Hypothalamus (tissue), 51 donors: ENCODE measurements at regions not wholly inside any gene's neighbourhood (a gene's known extent, or its start where the extent isn't known, plus 50 kb on each side); places are given as distances from the start of the nearest gene placed in this dataset.

Source experiments
- DNase-seq, 51 donors: peaks; one replicate each; lab custom pipeline; 2025; lab: John Stamatoyannopoulos, UW

DNA sequence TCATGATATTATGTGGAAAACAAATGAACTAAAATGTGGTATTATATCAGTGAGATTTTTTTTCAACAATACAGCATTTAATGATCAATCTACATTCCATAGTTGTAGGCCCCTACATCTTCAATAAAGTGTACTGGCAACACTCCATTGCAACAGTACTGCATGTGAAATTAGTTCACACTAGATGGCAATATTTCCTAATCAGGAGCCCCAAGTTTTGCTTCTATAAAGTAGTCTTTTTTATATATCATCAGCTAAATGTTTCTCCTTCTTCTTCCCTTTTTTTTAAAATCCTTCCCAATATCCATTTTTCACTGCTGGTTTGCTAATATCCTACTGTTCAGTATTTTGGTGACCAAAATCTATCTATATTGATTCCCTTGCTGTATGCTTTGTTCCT, 528.3 kb upstream of the ATXN8OS start:
- no peak for DNase-seq

DNA sequence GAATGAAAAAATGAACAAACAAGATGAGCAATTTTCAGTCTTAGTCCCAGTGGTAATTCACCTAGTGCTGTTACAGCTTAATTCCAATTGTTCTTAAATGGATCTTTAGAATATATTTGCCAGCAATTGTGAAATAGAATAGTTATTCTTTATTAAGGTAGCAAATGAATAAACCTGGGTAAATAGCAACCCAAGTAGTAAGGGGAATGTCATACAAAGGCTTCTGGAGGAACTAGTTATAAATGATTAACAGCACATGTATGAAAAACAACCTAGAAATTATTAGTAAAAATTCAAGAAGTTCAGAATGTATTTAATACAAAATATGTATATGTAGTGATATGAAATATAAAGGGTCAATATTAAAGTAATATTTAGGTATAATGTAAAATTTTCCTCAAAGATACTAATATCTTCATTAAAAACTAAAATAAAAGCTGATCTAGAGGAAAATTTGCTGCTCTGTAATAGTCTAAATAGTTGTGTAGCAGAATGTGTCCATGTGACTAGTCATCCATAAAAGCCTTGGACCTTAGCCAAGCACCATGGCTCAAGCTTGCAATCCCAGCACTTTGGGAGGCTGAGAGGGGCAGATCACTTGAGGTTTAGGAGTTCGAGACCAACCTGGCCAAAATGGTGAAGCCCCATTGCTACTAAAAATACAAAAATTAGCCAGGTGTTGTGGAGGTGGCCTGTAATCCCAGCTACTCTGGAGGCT, 535.9 kb upstream of the ATXN8OS start:
- DNase-seq, result no peak

DNA sequence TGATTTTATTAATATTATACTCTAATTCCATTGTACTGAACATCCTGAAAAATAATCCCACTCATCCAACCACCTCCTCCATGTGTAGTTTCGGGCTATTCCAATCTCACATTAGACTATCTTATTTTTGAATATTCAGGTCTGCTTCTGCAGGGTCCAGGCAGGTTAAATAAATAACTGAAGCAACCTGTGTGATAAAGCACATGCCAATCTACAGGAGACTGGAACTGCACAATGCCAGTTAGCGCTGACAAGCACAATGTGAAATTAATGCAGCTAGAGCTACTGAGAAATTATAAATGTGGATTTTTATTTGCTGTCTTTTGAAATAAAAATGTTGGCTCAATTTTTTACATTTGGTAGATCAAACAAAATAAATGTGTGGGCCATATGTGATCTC, 540.1 kb upstream of the ATXN8OS start:
- no peak for DNase-seq

DNA sequence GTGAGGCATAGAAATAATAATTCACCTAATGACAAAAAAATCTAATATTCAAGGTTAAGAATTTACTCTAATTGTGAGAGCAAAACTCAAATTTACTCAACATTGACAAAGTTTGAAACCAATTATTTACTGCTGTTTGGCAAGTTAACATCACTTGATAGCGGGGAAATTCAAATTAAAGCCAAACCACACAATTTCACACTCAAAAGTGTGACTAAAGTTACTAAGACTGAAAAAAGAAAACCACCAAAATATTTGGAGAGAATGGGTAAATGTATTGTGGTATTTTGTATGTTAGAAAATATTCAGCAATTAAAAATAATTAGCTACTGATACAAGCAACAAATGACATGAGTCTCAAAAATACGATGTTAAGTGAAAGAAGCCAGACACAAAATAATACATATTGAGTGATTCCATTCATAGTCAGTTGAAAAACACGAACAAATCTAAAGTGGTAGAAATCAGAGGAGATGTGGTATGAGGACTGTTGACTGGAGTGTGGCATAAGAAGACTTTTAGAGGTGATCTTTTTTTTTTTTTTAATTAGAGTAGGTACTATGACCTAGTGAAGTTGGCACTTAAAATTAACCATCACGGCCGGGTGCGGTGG, 541.4 kb upstream of the ATXN8OS start:
- no peak for DNase-seq

DNA sequence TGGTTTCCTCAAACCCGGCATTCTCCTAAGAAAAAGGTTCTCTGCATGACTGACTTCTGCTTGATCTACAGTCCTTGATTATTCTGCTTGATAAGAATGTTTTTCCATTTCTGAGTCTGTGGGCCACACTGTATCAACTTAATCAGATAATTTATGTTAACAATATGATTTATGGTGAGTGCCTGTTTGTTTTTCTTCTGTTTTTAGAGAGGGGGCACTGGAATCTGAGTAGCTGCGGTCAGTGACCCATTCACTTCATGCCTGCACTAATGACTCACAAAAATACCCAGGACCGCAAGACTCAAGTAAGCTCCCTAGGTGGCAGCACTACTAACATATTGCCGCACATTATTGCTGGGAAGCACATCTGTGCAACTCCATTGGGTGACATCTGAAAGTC, 542.3 kb upstream of the ATXN8OS start:
- no peak for DNase-seq

DNA sequence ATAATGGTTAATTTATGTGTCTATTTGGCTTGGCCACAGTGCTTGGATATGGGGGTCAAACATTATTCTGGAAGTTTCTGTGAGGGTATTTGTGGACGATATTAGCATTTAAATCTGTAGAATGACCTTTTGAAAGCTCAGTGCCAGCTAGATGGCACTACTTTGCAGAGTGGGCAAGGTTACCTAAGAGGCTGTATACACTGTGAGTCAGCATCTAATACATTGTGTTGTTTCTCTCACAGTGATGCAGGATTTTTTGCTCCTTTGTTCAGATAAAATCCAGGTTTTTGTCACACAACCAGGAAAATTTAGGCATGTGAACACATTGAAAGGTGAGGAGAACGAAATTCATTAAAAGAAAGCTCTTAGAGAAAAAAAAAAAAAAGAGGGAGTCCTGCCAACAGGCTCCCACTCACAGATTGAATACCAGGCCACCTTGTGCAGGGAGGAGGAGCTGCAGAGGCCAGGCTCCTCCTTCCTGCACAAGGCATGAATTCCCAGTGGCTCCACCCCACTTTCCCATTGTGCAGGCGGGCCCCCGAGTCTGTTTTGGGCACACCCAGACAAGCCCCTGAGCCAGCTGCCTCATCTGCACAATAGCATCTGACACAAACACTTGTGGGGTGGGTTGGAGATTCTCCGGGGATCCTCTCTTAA, 551.0 kb upstream of the ATXN8OS start:
- DNase-seq, result no peak

DNA sequence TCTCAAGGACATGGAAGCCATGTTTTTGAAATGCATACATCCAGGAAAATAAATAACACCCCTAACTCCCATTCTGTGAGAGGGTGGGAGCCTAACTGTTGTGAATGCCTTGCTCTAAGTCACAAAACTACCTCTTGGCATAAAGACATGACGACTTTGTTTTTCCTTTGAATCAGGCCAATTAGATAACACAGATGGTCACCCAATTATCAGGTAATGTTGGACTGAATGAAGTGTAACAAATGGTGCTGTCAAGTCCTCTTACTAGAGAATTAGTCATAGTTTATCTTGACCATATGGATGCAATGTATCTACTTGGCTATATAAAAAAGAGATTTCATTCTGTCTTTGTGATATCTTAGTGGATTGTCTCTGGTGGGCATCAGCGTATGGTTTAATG, 553.6 kb upstream of the ATXN8OS start:
- no peak for DNase-seq

DNA sequence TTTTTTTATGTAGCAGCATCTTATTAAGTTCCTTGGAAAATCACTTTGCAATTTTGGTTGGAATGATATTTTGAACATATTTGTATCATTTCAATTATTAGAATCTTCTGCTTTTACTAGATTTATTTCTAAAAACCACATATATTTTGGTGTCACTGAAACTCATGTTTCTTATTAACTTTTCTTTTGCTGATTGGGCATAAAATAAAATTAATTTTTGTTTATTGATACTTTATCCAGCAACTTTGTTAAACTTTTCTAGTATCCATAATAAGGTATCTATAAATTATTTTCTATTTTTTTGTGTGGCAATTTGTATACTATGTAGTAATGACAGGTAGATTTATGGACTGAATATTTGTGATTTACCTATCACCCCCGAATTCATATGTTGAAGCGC, 556.4 kb upstream of the ATXN8OS start:
- no peak for DNase-seq

DNA sequence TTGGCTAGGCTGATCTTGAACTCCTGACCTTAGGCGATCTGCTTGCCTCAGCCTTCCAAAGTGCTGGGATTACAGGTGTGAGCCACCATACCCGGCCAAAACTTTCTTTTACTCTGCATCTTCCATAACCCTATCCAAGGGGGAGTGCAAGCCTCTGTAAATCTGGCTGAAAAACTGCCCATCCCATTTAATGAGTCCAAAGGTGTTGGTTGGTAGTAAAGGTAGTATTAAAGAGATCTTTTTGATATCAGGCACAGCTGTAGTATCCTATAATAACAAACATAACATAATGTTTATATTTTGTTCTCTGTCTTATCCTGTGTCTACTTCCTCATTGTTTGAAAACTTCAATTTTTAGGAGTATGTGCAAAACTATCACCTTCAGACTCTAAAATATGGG, 559.8 kb upstream of the ATXN8OS start:
- no peak for DNase-seq

DNA sequence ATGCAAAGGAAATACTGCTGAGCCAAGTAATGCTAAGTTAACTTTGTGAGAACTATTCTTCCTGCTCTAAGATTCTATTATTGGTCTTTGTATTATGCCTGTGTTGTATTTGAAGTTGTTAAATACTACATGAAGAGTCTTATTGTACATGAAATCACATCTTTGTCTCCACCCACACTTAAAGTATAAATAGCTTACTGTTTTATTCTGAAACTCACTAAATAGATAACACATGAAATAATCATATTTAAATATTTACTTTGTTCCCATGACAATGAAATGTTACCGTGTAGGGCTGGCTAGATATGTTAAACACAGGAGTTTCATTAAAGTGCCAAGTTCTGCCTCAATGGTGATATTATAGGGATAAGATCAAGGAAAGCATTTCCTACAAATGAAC, 562.1 kb upstream of the ATXN8OS start:
- DNase-seq, result no peak

DNA sequence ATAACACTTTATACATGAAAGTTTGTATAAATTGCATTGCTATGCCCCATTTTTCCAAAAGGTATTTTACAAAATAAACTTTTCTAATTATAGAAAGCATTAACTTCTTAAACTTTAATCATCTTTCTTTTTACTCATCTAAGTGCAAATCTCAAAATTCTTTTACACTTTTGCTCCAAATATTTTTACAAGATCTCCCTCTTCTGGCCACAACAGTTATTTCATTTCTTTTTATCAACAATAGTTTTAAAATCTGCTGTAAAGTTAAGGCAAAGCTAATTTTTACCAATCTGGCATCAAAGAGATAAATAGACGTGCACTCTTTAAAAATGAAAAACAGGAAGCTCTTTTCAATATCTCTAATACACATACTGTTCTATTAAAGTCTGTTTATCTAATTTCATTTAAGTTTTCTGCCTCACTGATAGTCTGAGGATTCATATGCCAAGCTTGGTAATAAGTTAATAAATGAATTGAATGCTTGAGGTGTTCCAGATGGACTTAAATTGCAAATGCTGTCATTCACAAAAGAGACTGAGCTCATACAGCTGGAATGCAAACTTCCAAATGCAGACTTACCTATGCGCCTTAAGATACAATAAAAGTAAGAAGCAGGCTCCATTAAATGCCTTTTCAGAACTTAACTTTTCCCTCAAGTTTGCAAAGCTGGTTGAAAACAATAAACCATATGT, 583.0 kb upstream of the ATXN8OS start:
- DNase-seq, result no peak

DNA sequence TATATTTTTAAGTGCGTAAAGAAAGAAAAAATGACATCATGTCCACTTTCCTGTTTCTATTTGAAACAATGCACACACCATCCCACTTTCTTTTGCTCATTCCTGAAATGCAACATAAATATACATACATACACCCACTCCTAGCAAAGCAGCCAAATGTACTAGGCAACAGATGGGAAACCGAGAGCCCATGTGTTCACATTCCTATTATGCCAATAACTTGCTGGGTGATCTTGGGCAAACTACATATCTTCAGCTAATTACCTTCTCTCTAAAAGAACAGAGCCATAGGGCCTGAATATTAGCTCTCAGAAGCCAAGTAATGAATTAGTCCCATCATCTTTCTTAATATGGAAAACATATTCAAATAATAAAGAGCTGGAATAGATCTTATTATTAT, 610.6 kb upstream of the ATXN8OS start:
- DNase-seq, result no peak

DNA sequence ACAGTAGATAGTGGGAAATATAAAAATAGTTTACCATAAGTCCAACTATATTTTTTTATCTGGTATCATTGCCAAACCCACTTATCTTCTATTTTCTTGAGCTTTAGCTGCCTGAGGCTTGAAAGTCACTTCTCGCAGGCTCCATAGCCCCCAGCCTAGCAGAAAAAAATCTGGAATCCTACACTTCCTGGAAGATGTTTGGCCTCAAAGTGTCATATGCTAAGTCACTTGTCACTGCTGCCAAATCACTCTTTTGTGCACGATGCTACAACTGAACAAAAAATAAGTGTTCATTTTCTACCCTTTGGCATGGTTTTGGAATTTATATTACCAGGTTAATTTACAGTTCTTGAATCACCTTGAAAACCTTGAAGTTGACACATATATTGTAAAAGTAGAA, 612.5 kb upstream of the ATXN8OS start:
- DNase-seq, result no peak

DNA sequence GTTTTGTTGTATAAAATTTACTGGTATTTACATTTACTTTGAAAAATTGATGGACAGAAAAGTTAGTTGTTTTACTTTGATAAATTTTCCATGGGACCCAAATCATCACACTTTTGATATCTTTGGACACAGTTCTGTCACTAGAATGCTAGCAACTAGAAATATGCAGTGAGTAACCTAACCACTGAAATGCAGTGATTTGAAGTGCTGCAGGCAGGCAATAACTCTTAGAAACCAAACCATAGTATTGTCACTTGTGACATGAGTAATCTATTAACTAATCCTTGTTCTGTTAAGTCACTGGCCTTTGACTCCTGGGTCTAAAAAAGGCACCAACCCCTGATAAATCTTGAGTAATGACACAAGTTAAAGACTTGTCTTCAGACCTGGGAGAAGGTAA, 620.0 kb upstream of the ATXN8OS start:
- no peak for DNase-seq

DNA sequence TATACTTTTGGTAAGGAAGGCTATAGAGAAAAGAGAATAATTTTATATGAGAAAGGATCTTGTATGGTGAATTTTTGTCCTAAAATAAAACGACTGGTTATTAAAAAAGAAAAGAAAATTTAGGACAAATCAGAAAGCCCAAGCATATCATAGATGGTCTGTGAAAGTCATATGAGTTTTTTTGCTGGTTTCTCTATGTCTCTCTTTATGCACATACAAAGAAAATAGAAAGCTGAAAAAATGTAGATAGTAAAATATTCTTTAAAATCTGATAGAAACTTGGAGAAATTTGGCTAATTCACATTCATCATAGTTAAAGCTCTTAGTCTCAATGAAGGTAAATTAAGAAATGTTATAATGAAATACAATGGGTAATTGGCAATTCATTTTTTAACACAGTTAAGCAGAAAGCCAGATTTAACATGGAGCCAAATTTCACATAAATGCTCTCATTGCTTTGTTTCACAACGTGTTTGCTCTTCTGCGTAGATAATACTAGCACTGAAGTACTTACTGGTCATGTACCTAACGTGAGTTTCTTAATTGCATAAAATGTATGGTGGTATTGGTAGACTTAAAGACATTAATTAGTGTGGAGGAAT, 621.5 kb upstream of the ATXN8OS start:
- no peak for DNase-seq

DNA sequence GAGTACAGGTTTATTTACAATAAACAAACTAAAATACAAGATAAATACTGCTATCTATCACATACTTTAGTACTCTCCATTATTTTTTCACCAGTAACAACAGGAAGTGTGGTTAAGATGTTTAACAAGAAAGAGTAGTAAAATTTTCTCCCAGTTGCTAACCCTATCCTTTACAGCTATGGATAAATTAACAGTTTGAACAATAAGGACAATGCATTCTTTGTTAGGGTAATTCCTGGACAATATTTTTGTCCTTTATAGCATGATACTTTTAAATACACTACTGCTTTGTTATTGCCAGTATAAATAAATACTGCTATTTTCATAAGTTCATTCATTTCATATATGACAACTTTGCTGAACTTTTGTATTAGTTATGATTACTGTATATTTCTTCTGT, 630.2 kb upstream of the ATXN8OS start:
- no peak for DNase-seq

DNA sequence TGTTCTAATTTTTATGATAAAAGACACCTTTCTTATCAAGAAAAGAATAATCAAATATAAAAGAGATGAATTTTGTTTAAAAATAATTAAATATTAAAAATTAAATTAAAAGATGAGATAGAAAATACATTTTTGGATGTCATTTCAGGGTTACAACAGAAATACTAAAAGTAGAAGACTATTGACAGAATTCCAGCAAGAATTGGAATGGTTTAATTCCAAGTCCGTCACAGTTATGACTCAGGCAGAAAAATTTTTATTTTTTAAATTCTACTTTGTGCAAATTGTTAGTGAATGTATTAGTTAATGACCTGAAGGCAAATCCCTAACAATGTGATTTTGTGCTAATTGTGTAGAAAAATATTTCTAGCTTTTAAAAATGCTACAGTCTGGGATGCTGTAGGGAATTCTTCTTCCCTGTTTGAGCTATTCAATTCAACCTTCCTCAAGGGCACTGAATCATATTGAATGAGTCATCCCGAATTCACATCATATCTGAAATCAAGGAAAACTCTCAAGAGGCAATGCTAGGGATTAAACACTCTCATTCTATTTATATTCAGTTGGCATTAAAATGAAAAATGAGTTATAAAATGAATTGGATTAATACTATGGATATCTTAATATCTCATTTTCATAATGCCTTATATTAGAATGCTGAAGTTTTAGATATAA, 633.5 kb upstream of the ATXN8OS start:
- peak in 1 of 51 donors; percentile 3 for DNase-seq

DNA sequence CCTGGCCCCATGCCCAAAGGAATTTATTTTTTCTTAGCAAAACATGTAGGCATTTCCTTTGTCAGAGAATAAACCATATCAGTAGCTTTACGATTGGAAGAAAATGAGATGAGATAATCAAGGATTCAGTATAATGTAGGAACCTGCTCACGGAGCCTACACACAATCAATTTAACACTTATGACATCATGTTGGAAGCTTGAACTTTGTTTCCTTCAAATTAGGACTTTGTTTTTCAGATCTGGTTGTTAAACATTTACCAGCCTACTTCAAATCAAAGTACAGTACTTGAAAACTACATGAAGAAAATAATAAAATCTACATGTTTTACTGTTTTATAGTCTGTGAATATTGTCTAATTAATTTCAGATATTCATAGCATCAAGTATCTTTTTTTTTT, 639.0 kb upstream of the ATXN8OS start:
- DNase-seq, result no peak

DNA sequence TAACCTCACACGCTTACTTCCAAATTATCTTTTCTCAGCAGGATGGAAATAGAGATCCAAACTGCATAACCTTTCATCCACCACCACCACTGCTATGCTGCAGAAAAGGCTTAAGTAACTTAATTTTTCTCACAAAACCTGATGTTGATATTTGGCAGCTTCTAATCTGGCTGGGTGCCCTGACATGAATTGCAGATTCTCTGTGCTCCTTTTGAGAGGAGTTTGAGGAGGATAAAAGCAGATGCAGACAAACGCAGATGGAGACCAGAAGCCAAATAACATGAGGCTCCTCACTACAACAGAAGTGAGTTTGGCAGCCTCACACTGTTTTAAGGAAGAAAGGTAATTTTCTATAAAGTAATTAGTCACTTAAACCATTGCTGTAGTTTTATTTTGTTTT, 646.2 kb upstream of the ATXN8OS start:
- DNase-seq, result no peak

DNA sequence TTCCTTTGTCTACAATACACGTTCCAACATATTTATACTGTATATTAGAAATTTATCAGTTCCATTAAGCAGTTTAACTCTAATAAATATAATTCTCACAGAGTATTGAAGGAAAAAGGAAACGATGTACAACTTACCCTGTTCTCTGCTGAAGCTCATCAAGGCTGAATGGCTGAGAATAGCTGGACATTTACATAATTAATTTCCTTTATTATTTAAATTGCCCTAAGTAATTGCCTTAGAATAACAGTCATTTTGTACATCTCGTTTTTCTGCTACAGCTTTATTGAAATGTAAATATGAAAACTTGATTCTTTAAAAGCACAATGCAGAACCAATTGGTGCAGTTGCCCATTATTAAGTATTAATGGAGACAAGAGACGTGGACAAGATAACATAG, 648.3 kb upstream of the ATXN8OS start:
- DNase-seq, result no peak

DNA sequence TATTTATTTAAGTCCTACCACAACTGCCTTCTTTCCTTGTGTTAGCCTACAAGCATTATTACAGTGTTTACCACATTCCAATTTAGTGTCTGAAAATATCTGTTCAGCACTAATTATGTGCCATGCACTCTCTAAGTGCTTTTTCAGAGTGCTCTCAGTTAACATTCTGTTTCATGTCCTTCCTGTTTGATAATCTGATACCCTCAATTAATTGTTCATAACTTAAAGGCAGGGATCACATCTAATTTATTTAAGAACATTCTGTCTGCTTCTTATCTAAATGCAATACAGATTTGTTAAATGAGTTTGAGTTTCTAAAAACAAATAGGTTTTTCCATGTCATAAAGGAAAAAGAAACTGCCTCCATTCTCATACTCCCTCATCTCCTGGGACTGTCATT, 649.6 kb upstream of the ATXN8OS start:
- no peak for DNase-seq
